Activated CD4-positive, alpha-beta T cell treated with anti-CD3 and anti-CD28 coated beads, Interleukin-2, amount 50 U/mL, for 48 hours (primary cell): ENCODE measurements at regions not wholly inside any gene's neighbourhood (a gene's known extent, or its start where the extent isn't known, plus 50 kb on each side); places are given as distances from the start of the nearest gene placed in this dataset.

Experiments
- DNase-seq, 2 experiments: peaks; one replicate each; pipeline ENCODE4 v3.0.0-alpha.2; 2020

DNA sequence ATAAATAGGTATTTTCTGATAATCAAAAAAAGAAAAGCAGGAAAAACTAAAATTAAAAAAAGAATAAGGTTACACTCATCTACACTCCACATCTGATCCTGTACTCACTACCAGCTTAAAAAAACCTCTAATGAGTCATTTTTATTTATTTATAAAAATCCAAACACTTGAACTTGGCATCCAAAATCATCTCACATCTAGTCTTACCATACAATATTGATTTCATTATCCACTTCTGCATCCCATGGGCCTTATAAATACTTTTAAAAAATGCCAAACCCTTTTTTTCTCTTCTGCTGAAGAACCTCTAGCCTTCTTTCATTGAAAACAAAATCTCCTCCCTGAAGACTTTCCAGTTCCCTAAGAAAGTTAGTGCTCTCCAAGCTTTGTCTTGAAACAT, 109.7 kb downstream of the TMTC3 start:
- DNase-seq: no peak

DNA sequence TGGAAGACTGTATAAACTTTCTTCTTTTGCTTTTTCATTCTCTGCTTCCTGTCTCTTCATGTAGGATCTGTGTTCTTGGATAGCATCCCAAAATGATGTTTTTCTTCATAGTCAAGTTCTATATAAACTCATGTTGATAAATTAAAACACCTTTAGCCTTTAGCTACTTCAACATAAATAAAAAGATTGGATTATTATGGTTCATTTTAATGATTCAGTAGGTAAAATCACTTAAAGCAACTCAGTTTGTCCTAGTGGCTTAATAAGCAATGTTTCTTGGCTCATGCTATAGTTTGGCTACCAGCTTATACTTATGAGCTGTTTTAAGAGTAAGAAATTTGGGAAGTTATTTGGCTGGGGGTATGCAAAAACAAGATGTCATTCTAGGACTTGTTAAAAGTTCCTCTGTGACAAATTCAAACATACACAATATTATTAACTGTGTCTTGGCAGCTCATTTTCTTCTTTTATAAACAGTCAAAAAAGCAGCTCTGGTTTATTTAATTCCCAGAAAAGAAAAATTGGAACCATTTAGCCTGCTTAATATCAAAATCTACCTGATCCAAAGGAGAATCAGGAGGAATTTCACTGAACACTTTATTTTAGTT, 111.4 kb downstream of the TMTC3 start:
- DNase-seq: no peak

DNA sequence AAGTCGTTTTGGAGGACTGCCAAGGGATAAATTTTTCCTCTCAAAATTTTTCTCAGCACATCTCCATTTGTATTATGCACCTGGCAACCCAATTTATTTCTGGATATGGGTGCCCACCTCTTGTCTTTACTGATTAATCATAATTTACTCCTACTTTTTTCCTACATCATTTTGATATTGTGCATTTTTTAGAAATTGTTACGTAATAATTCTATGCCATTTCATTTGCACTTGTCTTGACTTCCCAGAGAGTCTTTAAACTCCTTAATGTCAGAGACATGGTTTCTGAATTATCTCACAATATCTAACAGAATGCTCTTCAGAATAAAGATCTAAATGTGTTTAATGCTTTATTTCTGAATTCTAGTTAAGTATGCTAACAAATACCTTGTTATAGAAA, 113.1 kb downstream of the TMTC3 start:
- no peak for DNase-seq

DNA sequence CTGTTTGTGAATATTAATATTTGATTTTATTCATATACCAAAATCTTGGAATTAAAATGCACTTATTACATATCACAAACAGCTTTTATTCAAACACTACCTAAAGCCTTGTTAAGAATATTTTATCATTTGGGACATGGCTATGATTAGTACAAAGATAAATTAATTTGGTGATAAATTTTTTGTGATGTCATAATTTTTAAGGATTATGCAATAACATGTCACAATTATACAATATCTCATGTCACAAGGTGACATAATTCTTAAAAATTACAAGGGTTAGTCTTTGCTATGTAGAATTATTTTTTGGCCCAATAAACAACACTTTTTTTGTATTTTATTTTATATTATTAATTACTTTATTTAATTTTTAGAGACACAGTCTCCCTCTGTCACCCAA, 113.7 kb downstream of the TMTC3 start:
- DNase-seq: no peak

DNA sequence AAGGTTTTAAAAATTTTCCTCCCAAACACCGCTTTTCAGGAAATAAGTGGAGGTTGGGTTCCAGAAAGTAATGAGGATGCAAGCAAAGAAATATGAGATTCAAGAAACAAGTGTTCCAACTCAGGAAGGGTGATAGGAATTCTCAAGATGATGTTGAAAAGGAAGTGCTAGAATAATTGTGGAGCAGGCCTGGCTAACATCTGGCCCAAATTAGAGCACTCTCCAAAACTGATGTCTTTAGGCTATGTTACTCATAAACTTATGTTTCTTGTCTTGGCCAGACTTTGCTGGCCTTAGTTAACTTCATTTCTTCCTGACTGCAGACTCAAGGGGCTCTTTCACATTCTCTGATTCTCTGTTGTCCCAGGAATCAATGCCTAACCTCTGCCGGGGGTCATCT, 116.3 kb downstream of the TMTC3 start:
- DNase-seq: no peak

DNA sequence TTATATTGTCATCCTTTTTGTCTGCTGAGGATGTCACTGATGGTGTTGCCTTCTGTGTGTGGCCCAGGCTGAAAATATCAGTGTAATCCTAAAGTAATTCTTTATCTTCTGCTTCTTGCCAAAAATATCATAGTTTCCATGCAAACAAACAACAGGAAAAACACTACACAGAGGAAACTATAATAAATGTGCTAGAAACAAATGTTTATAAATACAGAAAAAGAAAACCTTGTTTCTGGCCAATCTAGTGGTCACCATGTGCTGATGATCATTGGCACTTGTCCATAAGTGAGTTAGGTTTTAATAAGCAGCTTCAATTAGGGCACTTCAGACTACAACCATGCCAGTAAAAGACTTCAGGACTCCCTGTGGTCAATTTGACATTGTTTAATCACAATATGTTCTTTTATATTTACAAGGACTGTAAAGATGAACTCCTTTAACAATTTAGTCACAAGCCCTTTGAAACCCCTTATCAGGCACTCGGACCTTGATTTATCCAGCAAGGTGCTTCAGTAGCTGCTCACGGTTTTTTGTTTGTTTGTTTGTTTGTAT, 124.8 kb downstream of the TMTC3 start:
- no peak for DNase-seq

DNA sequence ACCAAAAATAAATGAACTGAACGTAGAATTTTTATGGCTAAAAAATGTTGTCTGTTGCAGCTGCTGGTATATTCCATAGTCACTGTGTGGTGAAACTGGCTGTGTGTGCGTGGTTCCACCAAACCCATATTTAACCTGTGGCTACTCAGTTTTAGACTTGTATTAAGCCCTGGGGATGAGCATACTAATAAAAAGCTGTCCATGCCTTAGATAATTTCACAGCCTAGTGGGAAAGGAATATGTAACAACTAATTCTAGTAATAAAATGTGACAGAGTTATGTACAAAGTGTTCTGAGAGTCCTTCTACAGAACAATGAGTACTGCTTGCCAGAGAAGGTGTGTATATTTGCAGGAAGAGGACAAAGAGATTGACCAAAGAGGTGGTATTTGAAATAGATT, 125.5 kb downstream of the TMTC3 start:
- DNase-seq: no peak

DNA sequence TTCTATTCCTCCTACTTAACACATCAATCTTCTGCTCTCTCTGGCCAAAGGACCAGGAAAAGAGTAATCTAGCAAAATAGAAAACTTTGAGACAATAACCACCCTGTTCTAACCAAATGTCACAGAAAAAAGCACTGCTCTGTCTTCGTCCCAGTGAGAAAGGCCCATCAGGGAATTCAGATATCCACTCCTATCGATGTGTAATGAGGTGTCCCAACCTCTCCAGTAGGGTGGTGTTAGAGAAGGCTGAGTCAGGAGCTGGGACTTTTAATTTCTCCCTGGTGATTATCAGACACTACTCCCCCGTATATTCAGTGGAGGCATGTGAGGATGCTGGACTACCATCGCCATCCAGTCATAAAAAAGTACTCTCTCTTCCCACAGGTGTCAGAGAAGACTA, 130.3 kb downstream of the TMTC3 start:
- no peak for DNase-seq

DNA sequence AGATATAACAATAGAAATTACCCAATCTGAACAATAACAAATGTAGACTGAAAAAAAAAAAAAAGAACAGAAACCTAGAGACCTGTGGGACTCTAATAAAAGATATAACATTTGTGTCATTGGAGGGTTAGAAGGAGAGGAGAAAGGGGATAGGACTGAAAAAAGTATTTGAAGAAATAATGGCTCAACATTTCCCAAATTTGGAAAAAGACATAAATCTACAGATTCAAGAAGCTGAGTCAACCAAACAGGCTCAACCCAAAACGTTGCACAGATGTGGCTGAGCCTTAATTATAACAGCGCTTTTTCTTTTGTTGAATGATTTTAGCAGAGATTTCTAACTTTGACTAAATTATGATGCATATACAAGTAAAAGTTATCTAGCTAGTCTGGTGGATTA, 131.3 kb downstream of the TMTC3 start:
- DNase-seq: no peak

DNA sequence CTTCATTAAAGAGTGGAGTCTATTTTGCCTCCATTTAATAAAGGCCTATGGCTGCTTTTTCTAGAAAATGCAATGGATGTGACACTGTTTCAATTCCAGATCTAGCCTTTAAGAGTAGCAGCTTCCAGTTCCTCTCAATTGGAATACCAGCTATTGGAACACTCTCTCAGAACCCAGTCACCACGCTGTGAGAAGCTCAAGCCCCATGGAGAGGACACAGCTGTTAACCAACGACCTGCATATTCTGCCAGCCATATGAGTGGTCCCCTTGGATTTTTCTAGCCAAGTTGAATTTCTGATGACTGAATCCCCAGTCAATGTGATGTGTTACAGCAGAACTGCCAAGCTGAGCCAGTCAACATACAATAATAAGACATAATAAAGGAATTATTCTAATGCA, 131.8 kb downstream of the TMTC3 start:
- DNase-seq: no peak

DNA sequence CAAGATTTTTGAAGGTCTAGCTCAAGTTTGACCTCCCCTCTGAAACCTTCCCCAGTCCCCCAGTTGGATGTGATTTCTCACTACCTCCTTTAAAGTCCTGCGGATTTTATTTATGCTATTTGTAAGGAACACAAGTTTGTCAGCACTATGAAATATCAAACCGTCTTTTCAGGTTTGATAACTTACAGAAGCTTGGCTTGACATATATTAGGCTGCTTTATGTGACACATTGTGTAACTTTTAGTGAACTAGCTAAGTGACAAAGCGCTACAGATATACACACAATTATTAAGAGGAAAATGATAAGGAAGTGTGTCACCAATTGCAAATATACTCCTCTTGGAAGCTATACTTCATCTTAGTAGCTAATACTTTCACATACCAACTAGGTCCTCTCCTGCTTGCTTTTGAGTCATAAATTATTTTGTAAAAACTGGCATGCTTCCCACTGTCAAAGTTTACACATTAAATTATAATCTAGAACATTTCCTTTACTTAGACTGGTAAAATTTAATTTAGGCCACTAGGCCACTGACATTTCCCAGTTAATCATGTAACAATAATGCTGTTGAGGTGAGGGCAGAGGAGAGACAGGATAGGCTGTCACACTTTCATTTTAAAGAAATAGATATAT, 149.5 kb downstream of the TMTC3 start:
- no peak for DNase-seq

DNA sequence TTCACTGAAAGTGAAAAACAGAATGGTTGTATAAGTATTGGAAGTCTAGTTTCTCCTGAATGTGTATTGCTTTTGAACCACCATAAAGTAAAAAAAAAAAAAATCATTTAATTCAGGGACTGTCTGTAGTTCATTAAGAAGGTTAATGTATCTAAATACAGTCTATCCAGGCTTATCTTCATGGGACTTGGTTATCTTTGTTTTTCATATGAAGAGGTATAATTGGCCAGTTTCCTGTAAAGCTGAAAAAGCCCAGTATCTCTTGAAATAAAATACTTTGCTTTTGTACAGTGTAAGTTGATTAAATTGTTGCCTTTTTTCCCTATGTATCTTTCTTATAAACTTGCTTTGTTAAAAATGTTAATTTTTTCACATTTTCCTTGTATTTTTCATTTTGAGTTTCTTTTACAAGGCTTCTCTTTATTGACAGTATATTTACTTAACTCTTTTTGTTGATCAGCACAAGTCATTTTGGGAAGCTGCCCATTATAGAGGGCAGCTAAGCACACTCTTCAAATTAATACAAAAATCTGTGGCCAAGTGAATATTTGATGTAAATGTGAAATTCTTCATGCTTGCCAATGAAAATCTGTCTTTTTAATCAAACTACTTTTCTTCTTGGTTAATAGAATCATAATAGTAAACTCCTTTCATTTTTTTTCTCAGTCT, 156.0 kb downstream of the TMTC3 start:
- DNase-seq: no peak

DNA sequence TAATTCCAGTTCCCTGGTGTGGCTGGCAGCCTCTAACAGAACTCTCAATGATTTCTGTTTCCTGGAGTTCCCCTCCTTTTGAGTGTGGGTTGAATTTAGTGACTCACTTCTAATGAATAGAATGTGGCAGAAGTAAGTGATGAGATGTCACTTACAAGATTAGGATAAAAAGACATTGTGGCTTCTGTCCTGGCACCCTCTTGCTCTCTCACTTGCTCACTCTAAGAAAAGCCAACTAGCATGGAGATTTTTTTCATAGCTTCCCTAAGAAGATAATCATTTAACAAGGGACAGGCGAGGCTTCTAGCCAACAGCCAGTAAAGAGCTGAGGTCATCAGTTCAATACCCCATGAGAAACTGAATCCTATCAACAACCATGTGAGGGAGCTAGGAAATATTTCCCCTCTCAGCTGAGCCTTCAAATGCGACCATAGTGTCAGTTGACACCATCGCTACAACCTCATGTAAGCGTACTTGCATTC, 156.7 kb downstream of the TMTC3 start:
- peak; percentile 5 to 14 for DNase-seq

DNA sequence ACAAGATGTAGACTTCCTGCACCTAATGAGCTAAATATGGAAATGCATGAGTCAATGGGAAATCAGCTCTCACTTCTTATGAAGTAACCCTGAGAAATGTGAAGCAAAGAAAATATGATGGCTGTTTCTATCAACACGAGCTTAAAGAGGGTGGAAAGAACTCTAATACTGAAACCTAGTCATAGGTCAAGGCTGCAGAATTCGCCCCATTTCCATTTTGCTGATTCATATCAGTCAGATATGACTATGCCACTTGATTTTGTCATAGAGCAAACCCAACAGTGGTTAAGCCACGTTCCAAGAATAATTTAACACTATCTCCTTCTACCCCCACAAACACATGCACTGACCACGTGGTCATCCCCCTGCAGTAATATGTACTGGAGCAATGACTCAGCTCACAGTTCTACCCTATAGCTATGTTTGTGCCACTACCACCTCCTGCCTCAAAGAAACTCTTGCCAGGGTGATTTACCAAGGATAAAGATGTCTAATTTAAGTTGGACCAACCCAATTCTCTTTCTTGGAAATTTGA, 157.5 kb downstream of the TMTC3 start:
- DNase-seq: peak; percentile 45 to 62

DNA sequence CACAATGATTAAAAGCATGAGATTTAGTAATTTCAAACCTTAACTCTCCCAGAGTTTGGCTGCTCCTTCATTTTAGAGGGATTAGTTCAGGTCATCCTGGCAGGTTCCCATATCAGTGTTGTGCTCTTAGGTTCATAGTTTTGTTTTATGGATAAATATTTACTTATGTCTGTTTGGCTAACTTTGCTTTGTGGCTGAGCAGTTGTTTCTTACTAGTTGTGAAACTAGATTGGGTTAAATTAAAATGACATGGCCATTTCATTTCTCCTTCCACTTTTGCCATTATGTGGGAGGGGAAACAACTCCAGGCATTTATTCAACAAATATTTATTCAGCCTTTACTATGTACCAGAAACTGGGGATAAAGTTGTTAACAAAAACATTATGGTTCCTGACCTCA, 158.8 kb downstream of the TMTC3 start:
- DNase-seq: no peak

DNA sequence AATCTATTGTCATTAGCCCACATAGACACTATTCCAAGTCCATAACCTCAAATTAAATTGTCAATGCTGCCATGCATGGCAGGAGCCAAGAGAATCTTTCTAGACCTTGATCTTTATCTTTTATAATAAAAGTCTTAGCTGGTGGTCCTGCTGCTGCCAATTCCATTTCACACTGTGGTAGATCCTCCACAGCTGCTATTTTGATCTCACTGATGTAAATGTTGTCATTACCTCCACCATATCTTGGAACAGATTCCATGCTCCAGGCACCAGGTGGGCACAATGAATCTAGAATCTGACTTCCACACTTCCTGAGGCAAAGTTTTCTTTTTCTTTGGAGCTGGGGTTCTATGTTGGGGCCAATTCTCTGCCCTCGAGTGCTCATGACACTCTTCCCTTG, 161.2 kb downstream of the TMTC3 start:
- DNase-seq: no peak

DNA sequence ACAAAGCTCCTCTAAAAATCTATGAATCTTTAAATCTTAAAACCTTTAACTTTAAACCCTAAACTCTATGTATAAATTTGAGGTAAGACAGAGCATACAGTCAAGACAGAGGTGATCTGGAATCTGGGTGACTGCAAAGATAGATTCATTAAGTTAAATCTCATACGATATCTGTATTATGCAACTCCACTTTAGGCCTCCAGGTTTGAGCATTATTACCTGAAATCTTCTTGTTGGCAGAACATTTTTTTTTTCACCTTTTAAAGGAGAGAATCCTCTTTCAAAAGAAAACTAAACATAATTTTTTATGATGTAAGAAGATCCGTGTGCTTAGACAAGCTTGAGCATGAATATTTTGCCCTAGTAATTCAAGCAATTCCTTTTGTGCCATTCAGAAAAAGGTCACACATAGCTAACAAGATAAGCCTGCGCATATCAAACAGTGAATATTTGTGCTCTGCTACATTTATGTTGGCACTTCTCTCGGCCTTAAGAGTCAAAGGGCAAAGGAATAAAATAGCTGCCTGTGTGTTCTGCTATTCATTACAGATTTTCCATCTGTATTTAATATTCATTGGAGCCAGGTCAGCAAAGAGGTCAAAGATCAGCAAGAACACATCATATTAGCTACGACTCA, 163.3 kb downstream of the TMTC3 start:
- DNase-seq: no peak

DNA sequence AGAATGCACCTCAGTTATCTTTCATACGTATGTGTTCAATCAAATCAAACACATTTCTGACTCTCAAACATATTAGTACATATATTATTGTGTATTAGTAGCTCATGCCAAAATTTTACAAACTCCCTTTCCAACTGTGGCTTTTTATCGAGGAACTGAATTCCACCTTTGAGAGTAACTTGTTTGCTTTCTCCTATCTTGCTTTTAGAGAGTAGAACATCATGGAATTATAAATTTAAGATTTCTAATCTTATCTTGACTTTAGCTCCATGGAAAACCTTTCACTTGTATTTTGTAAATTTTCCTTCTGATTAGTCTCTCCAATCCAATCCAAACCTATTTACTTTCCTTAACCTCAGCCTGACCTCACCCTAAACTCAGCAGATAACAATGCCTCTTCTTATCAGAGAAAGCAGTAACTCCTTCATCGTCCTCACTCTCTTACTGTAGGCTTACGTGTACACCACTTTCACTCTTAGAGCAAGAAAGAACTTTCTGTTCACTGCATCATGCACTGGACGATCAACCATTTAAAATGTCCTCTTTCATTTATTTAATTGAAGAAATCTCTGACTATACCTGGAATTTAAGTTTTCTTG, 164.5 kb downstream of the TMTC3 start:
- no peak for DNase-seq

DNA sequence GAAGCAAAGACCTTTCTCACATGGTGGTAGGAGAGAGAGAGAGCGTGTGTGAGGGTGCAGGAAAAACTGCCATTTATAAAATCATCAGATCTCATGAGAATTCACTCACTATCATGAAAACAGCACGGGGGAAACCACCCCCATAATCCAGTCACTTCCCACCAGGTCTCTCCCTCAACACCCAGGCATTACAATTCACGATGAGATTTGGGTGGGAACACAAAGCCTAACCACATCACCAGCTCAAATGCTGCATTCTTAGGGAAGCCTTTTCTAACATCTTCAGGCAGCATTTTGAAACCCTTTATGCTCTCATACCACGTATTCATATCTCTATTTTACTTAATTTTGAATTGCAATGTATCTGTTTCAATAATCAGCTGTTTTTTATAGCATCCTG, 165.9 kb downstream of the TMTC3 start:
- no peak for DNase-seq

DNA sequence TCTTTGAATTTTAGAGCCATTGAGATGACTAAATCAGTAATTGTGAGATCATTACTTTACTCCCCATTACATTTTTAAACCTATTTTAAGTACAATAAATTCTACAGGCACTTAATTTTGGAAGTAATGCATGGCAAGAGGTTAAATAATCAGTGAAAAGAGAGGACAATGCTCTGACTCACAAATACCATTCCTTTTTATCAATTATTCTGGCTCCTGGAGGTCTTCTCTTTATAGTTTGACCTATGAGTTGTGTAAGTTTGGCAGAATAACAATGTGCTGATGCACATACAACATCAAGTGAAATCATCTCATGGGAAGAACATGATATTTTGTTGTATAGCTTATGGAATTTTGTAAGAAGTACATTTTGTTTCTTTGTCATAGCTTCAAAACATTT, 166.7 kb downstream of the TMTC3 start:
- DNase-seq: no peak

DNA sequence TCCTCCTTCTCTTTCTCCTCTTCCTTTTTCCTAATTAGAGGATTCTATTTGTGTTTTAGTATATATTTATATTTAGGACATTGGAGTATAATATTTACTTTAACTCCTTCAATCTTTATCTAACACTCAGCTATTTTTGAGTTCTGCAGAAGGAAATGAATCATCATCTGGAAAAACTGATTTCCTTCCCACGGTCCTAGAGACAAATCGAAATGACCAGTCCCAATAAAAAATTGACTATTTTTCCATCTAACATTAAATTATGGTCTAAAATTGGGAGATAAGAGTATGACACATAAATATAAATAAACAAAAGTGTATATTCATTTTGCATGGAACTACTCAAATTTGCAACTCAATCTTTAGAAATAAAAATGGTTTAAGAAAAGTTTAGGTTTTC, 167.4 kb downstream of the TMTC3 start:
- no peak for DNase-seq

DNA sequence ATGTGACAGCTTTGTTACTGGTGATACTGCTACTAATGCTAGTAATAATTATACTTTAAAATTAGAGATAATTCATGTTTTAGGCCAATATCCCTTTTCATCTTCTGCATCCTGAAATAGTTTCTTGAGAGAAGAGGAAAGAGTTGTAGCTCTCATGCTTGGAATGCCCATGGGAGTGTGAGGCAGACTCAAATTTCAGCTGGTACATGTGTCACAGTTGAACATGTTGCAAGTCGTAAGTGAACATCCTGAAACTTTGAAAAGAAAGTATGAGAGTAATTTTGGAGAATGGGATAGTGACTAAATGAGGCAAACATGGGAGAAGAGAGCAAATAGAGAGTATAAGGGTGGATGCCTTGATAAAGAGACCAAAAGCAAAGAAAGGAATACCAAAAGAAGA, 168.0 kb downstream of the TMTC3 start:
- no peak for DNase-seq

DNA sequence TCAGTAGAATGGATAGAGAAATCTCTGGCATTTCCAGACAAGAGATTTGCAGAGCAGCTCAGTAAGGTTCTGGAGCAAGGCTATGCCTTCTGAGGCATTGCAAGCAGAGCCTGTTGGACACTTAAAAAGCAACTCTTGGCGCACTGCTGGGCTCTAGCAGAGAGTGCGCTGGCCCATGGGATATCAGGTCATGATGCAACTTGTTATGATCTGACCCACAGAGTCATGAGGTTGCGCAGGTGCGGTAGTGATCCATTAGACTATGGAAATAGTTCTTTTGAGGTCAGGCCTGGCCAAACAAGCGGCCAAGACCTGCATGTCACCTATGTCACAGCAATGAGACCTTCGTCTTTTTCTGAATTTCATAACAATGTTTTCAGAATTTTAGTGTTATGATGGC, 168.6 kb downstream of the TMTC3 start:
- no peak for DNase-seq
